Ascending aorta (tissue), 2 donors: ENCODE measurements at regions not wholly inside any gene's neighbourhood (a gene's known extent, or its start where the extent isn't known, plus 50 kb on each side); places are given as distances from the start of the nearest gene placed in this dataset.

Experiments
- DNase-seq, 2 donors: peaks; one replicate each; pipeline ENCODE4 v3.0.0-alpha.2; 2019; ENCODE audit warnings: low spot score in 2 of 2
- H3K27ac ChIP-seq, 2 donors: fragments of 200-600 bp; sonication (generic); one replicate each; pipeline ENCODE4 v1.5.1; 2016 to 2017; ENCODE audit warnings: mild to moderate bottlenecking in 1 of 2
- H3K27me3 ChIP-seq: fragments of 200-600 bp; sonication (generic); one replicate; pipeline ENCODE4 v1.5.1; 2017
- H3K36me3 ChIP-seq, 2 donors: fragments of 200-600 bp; sonication (generic); one replicate each; pipeline ENCODE4 v1.5.1; 2016
- H3K4me1 ChIP-seq, 2 donors: fragments of 200-600 bp; sonication (generic); one replicate each; pipeline ENCODE4 v1.5.1; 2016 to 2017; ENCODE audit warnings: mild to moderate bottlenecking in 1 of 2
- H3K4me3 ChIP-seq, 2 donors: fragments of 200-600 bp; sonication (generic); one replicate each; pipeline ENCODE4 v1.5.1; 2016 to 2017; ENCODE audit warnings: mild to moderate bottlenecking in 1 of 2
- H3K9me3 ChIP-seq, 2 donors: fragments of 200-600 bp; sonication (generic); one replicate each; pipeline ENCODE4 v1.5.1; 2016
- CTCF ChIP-seq, 3 experiments: fragments of 200-600 bp in 2 of 3; fragments of 450-650 bp in 1 of 3; sonication (generic) in 2 of 3; IDR thresholded peaks; one replicate each; pipeline ENCODE4 v1.5.1; 2016 to 2019; ENCODE audit warnings: antibody characterized with exemption in 3 of 3, mild to moderate bottlenecking in 1 of 3, moderate library complexity in 1 of 3
- intact Hi-C: fragments of 100-400 bp; cut with DNase I; formaldehyde crosslinking; loops from one replicate; pipeline ENCODE4 v1.15.1; 2023

GRCh38 chr10:56266120-56266519, 94.9 kb downstream of the ZWINT start:
- no peak for DNase-seq
- Histone ChIP-seq H3K9me3 (no peaks in the 10 kb centered on the region), H3K4me3 (no peak overlapping the region), H3K27ac (no peak overlapping the region), H3K4me1 (no peaks in the 10 kb centered on the region), H3K36me3 (no peaks in the 10 kb centered on the region), H3K27me3 (no peaks in the 10 kb centered on the region)
- intact Hi-C loops = no loop called here
- TF ChIP-seq CTCF (IDR thresholded peaks at IDR 0.05) = no peak

GRCh38 chr10:56258991-56259390, 102.1 kb downstream of the ZWINT start:
- H3K27me3 ChIP-seq = no peaks in the 10 kb centered on the region
- H3K36me3 ChIP-seq = no peaks in the 10 kb centered on the region
- no peaks in the 10 kb centered on the region for H3K4me1 ChIP-seq
- TF ChIP-seq CTCF (IDR thresholded peaks at IDR 0.05) = no peak
- intact Hi-C loops = no loop called here
- H3K9me3 ChIP-seq = no peaks in the 10 kb centered on the region
- DNase-seq = no peak
- H3K27ac ChIP-seq = no peak overlapping the region
- H3K4me3 ChIP-seq = no peak overlapping the region

- no peaks in the 10 kb centered on the region for H3K36me3 ChIP-seq
- no peak overlapping the region for H3K27ac ChIP-seq
- no peak for TF ChIP-seq CTCF (IDR thresholded peaks at IDR 0.05)
- H3K27me3 ChIP-seq = no peaks in the 10 kb centered on the region
- DNase-seq = no peak
- H3K4me3 ChIP-seq = no peak overlapping the region
- H3K4me1 ChIP-seq = no peaks in the 10 kb centered on the region
- intact Hi-C loops = no loop called here
- no peaks in the 10 kb centered on the region for H3K9me3 ChIP-seq
Measured at GRCh38 chr10:56258378-56258777, 102.7 kb downstream of the ZWINT start.

GRCh38 chr10:56255298-56255697, 105.8 kb downstream of the ZWINT start:
- Histone ChIP-seq H3K4me1 (no peaks in the 10 kb centered on the region), H3K27ac (no peak overlapping the region), H3K4me3 (no peak overlapping the region), H3K9me3 (no peaks in the 10 kb centered on the region), H3K27me3 (no peaks in the 10 kb centered on the region), H3K36me3 (no peaks in the 10 kb centered on the region)
- intact Hi-C loops = no loop called here
- TF ChIP-seq CTCF (IDR thresholded peaks at IDR 0.05) = no peak
- no peak for DNase-seq

GRCh38 chr10:56240471-56240870, 120.6 kb downstream of the ZWINT start:
- Histone ChIP-seq H3K27me3 (no peaks in the 10 kb centered on the region), H3K36me3 (no peaks in the 10 kb centered on the region), H3K4me3 (no peak overlapping the region), H3K4me1 (no peaks in the 10 kb centered on the region), H3K9me3 (no peaks in the 10 kb centered on the region), H3K27ac (no peak overlapping the region)
- intact Hi-C loops = no loop called here
- DNase-seq = no peak
- no peak for TF ChIP-seq CTCF (IDR thresholded peaks at IDR 0.05)

- no peaks in the 10 kb centered on the region for H3K9me3 ChIP-seq
- TF ChIP-seq CTCF (IDR thresholded peaks at IDR 0.05) = no peak
- intact Hi-C loops = no loop called here
Measured at GRCh38 chr10:56231436-56231835, 129.6 kb downstream of the ZWINT start.

More at GRCh38 chr10:56231436-56231835, 129.6 kb downstream of the ZWINT start:
- no peak overlapping the region for H3K4me3 ChIP-seq
- no peaks in the 10 kb centered on the region for H3K36me3 ChIP-seq
- H3K27me3 ChIP-seq = no peaks in the 10 kb centered on the region
- no peak overlapping the region for H3K27ac ChIP-seq
- no peak for DNase-seq
- no peaks in the 10 kb centered on the region for H3K4me1 ChIP-seq
